Gastrocnemius medialis (tissue), 4 donors: ENCODE measurements at regions not wholly inside any gene's neighbourhood (a gene's known extent, or its start where the extent isn't known, plus 50 kb on each side); places are given as distances from the start of the nearest gene placed in this dataset.

Experiments
- CTCF ChIP-seq, 5 experiments: fragments of 450-650 bp in 3 of 5; fragments of 200-600 bp in 2 of 5; sonication (generic) in 2 of 5; IDR thresholded peaks in 4 of 5; conservative IDR thresholded peaks in 1 of 5; 1 replicate in 4 of 5; 2 replicates in 1 of 5; pipeline ENCODE4 v1.5.1; 2016 to 2019; ENCODE audit warnings: antibody characterized with exemption in 5 of 5, mild to moderate bottlenecking in 3 of 5, moderate library complexity in 3 of 5
- POLR2A ChIP-seq, 2 donors: fragments of 450-650 bp; IDR thresholded peaks; one replicate each; pipeline ENCODE4 v1.6.1; 2017; ENCODE audit warnings: antibody characterized with exemption in 2 of 2, mild to moderate bottlenecking in 2 of 2, moderate library complexity in 2 of 2

- TF ChIP-seq CTCF (IDR thresholded peaks at IDR 0.05 in 4 of 5, conservative IDR thresholded peaks at IDR 0.05 in 1 of 5), result no peak
- TF ChIP-seq POLR2A (IDR thresholded peaks at IDR 0.05), result no peak
Measured at GRCh38 chr2:34201099-34201498, 602.0 kb upstream of the FAM98A start.
